K562 (cell line): ENCODE measurements at regions not wholly inside any gene's neighbourhood (a gene's known extent, or its start where the extent isn't known, plus 50 kb on each side); places are given as distances from the start of the nearest gene placed in this dataset.

Source experiments
- CHD7 ChIP-seq: fragments of 200-600 bp; sonication (generic); IDR thresholded peaks from one replicate; pipeline ENCODE4 v1.6.1; 2012; ENCODE audit warnings: mild to moderate bottlenecking, low read depth, low read length, inconsistent platforms
- HBP1 ChIP-seq: fragments of 450-650 bp; formaldehyde crosslinking; IDR thresholded peaks from 2 replicates; pipeline ENCODE4 v1.4.0; 2022; ENCODE audit warnings: missing genetic modification characterization
- MXI1 ChIP-seq: IDR thresholded peaks from 2 replicates; pipeline ENCODE4 v1.6.1; 2011; ENCODE audit warnings: low read depth, mild to moderate bottlenecking, improper control_type of control experiment, low read length
- NCOR1 ChIP-seq: fragments of 450-650 bp; IDR thresholded peaks from 2 replicates; pipeline ENCODE4 v1.6.1; 2016; ENCODE audit warnings: mild to moderate bottlenecking, moderate library complexity
- SRSF9 ChIP-seq: fragments of 200-400 bp; formaldehyde crosslinking; IDR thresholded peaks from 2 replicates; pipeline ENCODE4 v1.6.1; 2017; ENCODE audit warnings: low read depth, low read length, borderline replicate concordance

GRCh38 chr15:62691008-62691407 is 351.5 kb upstream of the TPM1 start (continued):
- TF ChIP-seq CHD7 (no peak), HBP1 (CRISPR knock-in tag) (no peak), SRSF9 (no peak), NCOR1 (no peak), MXI1 (no peak)
